EH (cell line): ENCODE measurements at regions not wholly inside any gene's neighbourhood (a gene's known extent, or its start where the extent isn't known, plus 50 kb on each side); places are given as distances from the start of the nearest gene placed in this dataset.
"Not testable (repeated sequence)": the region's sequence is repeated elsewhere in the genome, so short reads cannot be mapped to it uniquely, and the experiment has no call there.

ENCODE experiments used
- DNase-seq: peaks from one replicate; pipeline ENCODE4 v3.0.0-alpha.2; 2015; ENCODE audit warnings: low read depth

DNA sequence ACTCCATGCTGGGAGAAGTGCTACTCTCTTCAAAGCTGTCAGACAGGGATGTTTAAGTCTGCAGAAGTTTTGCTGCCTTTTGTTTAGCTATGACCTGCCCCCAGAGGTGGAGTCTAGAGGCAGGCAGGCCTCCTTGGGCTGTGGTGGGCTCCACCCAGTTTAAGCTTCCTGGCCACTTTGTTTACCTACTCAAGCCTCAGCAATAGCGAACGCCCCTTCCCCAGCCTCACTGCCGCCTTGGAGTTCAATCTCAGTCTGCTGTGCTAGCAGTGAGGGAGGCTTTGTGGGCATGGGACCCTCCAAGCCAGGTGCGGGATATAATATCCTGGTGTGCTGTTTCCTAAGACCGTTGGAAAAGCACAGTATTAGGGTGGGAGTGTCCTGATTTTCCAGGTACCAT lies 715.9 kb downstream of the IPMK start:
- not testable (repeated sequence) for DNase-seq

GRCh38 chr10:57535306-57535705 lies 732.4 kb downstream of the IPMK start:
- no peak for DNase-seq

DNA sequence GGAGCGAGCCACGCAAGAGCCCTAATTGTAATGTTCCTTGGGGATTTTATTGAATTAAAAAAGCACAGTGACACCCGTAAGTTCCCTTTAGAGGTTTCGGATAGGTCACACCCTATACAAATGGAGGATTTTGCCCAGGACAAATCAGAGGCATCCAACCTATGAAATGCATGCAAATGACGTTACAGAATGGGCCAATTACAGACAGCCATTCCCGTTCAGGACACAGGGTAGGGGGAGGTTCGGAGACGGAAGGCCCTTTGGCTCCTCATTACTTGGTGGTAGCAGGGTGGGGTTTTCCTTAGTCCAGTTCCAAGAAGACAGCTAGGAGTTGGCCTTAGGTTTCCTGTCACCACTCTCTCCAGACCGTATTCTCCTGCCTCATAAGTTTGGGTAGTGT lies 754.1 kb downstream of the IPMK start:
- DNase-seq, result no peak

DNA sequence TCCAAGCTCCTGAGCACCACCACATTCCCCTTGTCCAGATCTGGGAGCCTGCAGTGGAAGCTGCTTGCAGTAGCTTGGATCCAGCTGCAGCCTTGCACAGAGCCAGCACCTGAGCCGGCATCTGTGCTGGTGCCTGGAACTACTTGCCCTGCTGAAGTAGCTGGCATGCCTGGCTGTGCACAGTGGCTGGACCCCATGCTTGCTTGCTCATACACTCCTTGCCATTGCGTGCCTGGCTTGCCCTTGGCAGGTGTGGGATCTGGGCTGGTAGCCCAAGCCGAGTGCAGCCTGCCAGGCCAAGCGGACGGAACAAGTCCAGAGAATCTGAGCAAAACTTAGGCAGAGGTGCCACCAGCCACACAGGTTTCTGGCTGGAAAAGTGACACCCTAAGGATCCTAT lies 759.9 kb downstream of the IPMK start:
- DNase-seq, result no peak

- no peak for DNase-seq
Observed at GRCh38 chr10:57506414-57507094, 761.1 kb downstream of the IPMK start.

GRCh38 chr10:57494486-57494885 lies 773.2 kb downstream of the IPMK start:
- no peak for DNase-seq

- DNase-seq, result no peak
Observed at GRCh38 chr10:57482259-57482658, 785.4 kb downstream of the IPMK start.

DNA sequence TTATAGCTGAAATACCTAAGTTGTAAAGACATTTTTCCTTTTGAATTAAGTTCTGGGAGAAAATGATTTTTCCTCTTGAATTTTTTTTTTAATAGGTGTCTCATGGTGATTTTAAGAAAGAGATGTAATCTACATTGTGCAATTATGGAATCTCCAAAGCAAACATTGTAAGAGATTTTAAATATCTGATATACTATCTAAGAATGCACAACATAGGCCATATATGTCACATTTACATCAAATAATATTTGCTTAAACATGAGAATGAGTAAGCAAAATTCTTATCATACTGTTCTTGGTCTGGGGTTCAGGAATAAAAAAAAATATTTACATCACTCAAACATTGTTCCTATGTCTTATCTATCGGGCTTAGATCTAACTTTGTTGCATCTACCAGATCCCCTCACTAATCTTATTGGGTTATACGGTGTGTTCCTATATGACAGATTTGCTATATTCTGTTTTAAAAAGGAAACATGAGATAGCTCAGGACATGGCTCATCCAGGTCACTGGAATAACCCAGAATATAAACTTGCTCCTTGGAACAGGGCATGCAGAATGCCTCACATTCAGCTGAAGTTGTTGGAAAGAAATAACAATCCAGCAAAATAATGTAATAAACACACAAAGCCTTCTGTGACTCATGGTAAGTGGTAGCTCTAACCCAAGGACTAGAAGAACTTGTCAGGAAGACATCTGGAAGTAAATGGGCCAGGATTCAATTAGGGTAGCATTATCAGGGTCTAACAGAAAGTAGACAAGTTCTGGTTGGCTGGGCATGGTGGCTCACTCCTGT lies 794.7 kb downstream of the IPMK start:
- DNase-seq, result no peak

- no peak for DNase-seq
Observed at GRCh38 chr10:57468894-57469432, 798.7 kb downstream of the IPMK start.

- DNase-seq, result no peak
Observed at GRCh38 chr10:57465155-57465554, 802.5 kb downstream of the IPMK start.

- DNase-seq, result no peak
Observed at GRCh38 chr10:57460540-57460939, 807.2 kb downstream of the IPMK start.

DNA sequence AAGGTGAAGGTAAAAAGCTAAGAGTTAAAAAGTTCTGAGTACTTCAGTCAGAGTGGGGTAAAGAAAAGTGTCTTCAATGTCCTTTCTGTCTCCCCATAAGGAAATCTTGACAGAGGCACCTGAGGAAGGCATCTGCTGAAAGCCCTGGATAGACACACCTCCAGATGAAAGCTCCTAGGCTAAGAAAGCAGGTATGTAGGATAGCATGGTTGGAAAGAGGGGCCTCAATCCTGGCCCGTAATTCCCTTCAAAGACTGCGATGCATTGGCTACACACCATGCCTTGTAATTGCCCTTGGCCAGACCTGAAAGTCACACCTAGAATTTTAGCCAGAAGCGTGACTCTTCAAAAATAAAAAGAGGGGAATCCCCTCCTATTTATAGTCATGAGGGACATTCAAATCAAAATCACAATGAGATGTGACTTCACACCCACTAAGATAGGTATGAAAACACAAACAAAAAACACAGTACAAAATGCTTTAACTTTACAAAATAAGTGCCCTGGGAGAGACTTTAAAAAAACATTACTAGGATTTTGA lies 809.7 kb downstream of the IPMK start:
- no peak for DNase-seq

- no peak for DNase-seq
Observed at GRCh38 chr10:57430376-57430775, 837.3 kb downstream of the IPMK start.

- DNase-seq, result no peak
Observed at GRCh38 chr10:57420881-57421280, 846.8 kb downstream of the IPMK start.

- no peak for DNase-seq
Observed at GRCh38 chr10:57418476-57418875, 849.2 kb downstream of the IPMK start.

- no peak for DNase-seq
Observed at GRCh38 chr10:57395923-57396322, 871.8 kb downstream of the IPMK start.

- DNase-seq, result no peak
Observed at GRCh38 chr10:57367412-57367811, 900.3 kb downstream of the IPMK start.

DNA sequence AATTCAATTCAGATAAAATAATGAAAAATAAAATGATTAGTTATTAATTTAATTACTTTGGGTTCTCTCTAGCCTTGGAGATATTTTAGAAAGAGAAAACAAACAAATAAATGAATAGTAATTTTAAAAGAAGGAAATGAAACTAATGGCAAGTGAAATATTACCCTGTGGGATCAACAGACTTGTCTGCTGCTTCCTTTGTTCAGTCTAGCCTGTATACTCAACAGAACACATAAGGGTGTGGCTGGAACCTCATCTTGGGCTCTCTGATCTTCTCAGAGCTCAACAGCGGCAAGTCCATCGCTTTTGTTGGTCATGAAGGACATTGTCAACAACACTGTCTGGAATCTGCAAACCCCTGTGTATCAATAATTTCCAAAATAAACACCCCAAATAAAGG lies 904.9 kb downstream of the IPMK start:
- DNase-seq, result no peak

DNA sequence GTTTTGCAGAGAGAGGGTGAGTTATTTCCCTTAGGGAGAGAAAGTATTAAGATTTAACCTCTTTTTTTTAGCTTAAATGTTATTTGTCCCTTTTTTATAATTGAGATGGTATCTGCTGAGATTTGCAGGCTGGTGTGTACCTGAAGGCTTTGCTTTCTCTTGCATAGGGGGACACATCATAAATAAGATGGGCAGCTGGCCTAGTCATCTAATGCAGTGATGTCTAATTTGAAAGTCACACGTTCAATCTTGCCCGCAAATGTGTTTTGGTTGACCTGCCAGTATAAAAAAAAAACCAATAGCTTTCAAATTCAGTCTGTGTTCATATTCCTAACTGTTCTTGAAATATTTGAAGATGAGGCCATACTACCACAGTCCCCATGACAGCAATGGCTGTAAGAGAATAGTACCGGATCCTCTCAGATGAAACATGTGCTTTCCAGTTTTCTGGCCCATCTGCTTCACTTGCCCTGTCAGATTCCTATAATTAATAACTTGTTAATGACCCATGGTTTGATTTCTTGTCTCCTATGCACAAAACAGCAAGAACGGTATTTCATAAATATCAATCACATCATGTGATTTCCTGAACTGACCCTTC lies 914.2 kb downstream of the IPMK start:
- no peak for DNase-seq

DNA sequence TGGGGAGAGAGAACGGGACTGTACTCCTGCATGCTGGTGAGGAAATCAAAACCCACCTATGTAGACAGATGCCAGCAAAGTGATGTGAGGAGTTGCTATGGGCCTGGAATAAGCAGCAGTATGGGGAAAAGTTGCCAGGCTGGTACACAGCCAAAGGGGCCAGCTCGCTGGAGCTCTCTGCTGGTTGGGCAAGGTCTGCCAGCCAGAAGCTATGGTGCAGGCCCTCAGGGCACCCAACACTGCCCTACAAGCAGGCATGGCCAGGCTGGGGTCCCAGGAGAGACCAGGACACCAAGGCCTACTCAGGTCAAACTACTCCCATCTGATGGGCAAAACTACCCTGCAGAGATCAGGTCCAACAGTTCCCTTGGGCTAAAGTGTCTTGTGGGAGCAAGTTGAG lies 916.6 kb downstream of the IPMK start:
- no peak for DNase-seq

DNA sequence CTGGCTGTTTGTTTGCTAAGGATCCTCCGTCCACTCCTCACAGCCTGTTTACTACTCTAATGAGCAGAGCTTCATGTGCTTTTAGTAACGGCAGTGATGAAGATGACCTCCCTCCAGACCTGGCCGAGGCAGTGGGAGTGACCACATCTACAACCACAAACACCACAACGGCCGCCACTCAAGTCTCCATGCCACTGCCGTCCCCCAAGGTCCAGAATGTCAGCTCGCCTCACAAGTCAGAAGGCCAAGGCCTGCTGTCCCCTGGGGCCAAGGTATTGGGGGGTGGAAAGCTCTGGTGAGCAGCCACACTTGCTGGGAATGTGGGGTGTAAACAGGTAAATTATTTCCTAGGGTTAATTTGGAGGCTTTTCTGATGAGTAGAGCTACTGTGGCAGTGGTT lies 926.4 kb downstream of the IPMK start:
- no peak for DNase-seq

DNA sequence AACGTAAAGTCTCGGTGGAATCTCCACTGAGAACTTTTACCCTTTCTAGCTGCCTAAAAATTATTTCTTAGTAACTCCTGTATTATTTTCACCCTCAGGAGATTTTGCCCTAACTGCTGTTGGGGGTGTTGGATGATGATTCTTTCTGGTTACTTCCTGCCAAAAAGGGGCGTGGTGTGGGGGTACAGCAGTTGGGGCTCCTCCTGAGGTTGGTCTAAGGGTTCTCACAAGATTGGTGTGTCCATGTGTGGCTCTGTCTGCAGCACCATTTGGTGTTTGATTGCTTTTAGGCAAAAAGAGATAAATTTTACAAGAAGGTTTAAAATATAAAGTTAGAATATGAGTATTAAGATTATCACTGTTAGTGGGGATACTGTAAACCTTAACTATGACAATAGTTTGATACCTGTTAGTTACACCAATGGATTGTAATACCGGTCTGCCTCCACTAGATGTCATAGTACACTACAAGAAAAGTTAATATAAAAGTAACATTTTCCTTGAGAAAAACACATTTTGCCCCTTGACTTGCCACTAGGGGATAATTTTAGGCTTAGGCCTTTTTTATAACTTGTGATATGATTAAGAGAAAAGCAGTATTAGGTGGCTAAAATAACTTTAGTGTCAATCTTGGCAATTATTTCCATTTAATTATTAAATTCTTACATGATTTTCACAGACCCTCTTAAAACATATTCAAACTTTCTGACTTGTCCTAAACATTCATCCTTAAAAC lies 928.7 kb downstream of the IPMK start:
- peak; percentile 44 for DNase-seq
